ENCODE measurements at regions not wholly inside any gene's neighbourhood (a gene's known extent, or its start where the extent isn't known, plus 50 kb on each side); places are given as distances from the start of the nearest gene placed in this dataset.

DNA sequence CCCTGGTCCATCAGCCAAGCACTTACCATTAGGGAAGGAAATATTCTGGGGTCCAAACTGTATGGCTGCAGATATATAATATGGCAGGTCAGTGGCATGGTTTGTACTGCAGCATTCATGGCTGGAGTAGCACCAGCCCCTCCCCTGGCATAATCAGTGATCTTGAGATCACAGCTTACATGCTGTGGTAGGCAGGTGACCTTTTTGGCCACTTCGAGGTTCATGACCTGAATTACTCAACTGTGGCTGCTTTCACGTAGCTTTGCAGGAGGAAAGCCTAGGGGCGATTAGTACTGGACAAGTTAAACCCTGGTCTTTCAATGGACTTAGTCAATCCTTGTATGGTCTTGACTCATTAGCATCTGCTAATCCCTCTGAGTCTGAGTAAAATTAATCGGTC lies 169.8 kb downstream of the SPRY2 start:
- ChIA-PET POLR2A (no interaction called here), CTCF (no interaction called here)
- DNase-seq (ENCODE audit: extremely low spot score), result no peak
- TF ChIP-seq, protein P1, sequence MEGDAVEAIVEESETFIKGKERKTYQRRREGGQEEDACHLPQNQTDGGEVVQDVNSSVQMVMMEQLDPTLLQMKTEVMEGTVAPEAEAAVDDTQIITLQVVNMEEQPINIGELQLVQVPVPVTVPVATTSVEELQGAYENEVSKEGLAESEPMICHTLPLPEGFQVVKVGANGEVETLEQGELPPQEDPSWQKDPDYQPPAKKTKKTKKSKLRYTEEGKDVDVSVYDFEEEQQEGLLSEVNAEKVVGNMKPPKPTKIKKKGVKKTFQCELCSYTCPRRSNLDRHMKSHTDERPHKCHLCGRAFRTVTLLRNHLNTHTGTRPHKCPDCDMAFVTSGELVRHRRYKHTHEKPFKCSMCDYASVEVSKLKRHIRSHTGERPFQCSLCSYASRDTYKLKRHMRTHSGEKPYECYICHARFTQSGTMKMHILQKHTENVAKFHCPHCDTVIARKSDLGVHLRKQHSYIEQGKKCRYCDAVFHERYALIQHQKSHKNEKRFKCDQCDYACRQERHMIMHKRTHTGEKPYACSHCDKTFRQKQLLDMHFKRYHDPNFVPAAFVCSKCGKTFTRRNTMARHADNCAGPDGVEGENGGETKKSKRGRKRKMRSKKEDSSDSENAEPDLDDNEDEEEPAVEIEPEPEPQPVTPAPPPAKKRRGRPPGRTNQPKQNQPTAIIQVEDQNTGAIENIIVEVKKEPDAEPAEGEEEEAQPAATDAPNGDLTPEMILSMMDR (IDR thresholded peaks at IDR 0.05; ENCODE audit: control extremely low read depth, extremely low read depth, low read depth, missing control alignments), result no peak

GRCh38 chr13:80168089-80168850 lies 172.7 kb downstream of the SPRY2 start:
- no peak for DNase-seq (ENCODE audit: extremely low spot score)
- TF ChIP-seq, protein P1 (IDR thresholded peaks at IDR 0.05; ENCODE audit: control extremely low read depth, extremely low read depth, low read depth, missing control alignments), result no peak
- ChIA-PET POLR2A (no interaction called here), CTCF (interaction anchor here (1.4 kb wide), 1 partner anchor 11 kb away, joined by 3 read pairs; no protein-coding TSS in a partner anchor)

DNA sequence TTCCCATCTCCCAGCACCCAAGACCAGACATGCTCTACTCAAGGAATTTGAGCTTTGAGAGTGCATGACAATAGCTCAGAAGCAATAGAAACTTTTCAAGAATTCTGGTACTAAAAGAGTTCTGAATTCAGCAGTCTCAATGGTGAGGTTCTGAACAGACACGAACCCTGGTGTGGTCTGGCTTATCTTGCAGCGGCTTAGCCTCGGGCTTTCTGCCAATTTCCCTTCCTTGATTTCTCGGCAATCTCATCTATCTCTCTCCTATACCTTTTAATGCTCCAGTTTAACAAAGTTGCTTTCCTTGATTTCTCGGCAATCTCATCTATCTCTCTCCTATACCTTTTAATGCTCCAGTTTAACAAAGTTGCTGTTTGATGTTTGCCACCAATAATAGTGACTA lies 174.6 kb downstream of the SPRY2 start:
- DNase-seq (ENCODE audit: extremely low spot score), result no peak
- POLR2A ChIA-PET, result no interaction called here
- TF ChIP-seq, protein P1 (IDR thresholded peaks at IDR 0.05; ENCODE audit: control extremely low read depth, extremely low read depth, low read depth, missing control alignments), result no peak
- CTCF ChIA-PET, result interaction anchor here (1.4 kb wide), 1 partner anchor 19 kb away, joined by 3 read pairs; no protein-coding TSS in a partner anchor

DNA sequence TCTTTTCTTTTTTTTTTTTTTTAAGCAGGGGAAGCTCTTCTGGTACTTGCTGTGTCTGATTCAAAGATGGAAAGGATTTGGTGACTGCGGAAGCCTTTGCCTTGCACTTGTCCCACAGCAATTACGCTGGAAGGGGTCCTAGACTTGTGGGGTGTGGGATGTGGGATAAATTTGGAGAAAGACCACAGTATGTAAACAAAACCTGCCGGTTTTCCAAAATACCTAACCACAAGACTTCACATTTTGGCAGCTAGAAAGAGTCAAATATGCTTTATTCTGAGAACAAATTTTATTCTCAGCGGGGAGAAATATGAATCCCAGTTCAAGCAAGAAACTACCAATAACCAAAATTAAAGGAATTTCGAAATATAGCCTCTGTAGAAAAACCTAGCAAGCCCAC lies 176.5 kb downstream of the SPRY2 start:
- DNase-seq (ENCODE audit: extremely low spot score), result no peak
- POLR2A ChIA-PET, result no interaction called here
- TF ChIP-seq, protein P1 (IDR thresholded peaks at IDR 0.05; ENCODE audit: control extremely low read depth, extremely low read depth, low read depth, missing control alignments), result no peak
- CTCF ChIA-PET, result no interaction called here

GRCh38 chr13:80161896-80162295 lies 179.0 kb downstream of the SPRY2 start:
- ChIA-PET POLR2A (no interaction called here), CTCF (no interaction called here)
- TF ChIP-seq, protein P1 (IDR thresholded peaks at IDR 0.05; ENCODE audit: control extremely low read depth, extremely low read depth, low read depth, missing control alignments), result no peak
- no peak for DNase-seq (ENCODE audit: extremely low spot score)

DNA sequence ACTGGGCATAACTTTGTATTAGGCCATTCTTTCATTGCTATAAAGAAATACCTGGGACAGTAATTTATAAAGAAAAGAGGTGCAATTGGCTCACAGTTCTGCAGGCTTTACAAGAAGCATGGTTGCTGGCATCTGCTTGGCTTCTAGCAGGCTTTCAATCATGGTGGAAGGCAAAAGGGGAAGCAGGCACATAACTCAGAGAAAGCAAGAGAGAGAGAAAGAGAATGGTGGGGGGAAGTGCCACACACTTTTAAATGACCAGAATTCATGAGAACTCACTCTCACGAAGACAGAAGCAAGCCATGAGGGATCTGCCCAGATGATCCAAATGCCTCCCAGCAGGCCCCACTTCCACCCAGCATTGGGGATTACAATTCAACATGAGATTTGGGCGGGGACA lies 179.7 kb downstream of the SPRY2 start:
- TF ChIP-seq, protein P1 (IDR thresholded peaks at IDR 0.05; ENCODE audit: control extremely low read depth, extremely low read depth, low read depth, missing control alignments), result no peak
- ChIA-PET CTCF (no interaction called here), POLR2A (no interaction called here)
- no peak for DNase-seq (ENCODE audit: extremely low spot score)
